ENCODE measurements at regions not wholly inside any gene's neighbourhood (a gene's known extent, or its start where the extent isn't known, plus 50 kb on each side); places are given as distances from the start of the nearest gene placed in this dataset.

GRCh38 chr2:114259389-114259788 is 183.1 kb upstream of the DPP10 start:
- H3K36me3 ChIP-seq = no peaks in the 10 kb centered on the region
- no peaks in the 10 kb centered on the region for H3K9me3 ChIP-seq
- 84 to 94% (median 89%) methylated on average over 3 of the region's 3 CpGs for WGBS, 5 donors
- TF ChIP-seq POLR2A (IDR thresholded peaks at IDR 0.05) (no peak), POLR2AphosphoS5 (IDR thresholded peaks at IDR 0.05) (no peak)
- TF ChIP-seq, protein P1, sequence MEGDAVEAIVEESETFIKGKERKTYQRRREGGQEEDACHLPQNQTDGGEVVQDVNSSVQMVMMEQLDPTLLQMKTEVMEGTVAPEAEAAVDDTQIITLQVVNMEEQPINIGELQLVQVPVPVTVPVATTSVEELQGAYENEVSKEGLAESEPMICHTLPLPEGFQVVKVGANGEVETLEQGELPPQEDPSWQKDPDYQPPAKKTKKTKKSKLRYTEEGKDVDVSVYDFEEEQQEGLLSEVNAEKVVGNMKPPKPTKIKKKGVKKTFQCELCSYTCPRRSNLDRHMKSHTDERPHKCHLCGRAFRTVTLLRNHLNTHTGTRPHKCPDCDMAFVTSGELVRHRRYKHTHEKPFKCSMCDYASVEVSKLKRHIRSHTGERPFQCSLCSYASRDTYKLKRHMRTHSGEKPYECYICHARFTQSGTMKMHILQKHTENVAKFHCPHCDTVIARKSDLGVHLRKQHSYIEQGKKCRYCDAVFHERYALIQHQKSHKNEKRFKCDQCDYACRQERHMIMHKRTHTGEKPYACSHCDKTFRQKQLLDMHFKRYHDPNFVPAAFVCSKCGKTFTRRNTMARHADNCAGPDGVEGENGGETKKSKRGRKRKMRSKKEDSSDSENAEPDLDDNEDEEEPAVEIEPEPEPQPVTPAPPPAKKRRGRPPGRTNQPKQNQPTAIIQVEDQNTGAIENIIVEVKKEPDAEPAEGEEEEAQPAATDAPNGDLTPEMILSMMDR (IDR thresholded peaks at IDR 0.05 in 8 of 11, conservative IDR thresholded peaks at IDR 0.05 in 3 of 11) = no peak
- DNase-seq = no peak
- H3K27ac ChIP-seq = no peak overlapping the region
- no peaks in the 10 kb centered on the region for H3K27me3 ChIP-seq (replicated peaks in 1 of 7)
- intact Hi-C loops (cut with DNase I; ENCODE audit: low total_unique reads) = no loop called here
- H3K4me3 ChIP-seq = no peak overlapping the region
- no peaks in the 10 kb centered on the region for H3K4me1 ChIP-seq

DNA sequence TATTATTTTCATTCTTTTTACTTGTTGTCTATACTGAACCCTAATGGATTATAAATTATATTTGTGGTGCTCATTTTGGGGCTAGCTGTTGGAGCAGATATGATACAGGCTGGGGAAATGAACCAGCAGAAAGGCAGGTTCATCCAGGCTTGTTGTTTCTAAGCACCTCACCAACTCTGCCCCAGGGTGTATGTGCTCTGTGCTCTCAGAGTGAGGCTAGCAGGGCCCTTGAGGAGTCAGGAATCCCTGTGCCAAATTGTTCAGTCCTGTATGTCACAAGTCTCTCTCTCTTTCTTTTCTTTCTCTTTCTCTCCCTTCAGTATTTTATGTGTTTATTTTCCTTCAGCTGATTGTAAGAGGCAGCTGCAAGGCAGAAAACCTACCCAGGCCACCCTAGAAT is 181.1 kb upstream of the DPP10 start:
- TF ChIP-seq POLR2A (IDR thresholded peaks at IDR 0.05) = no peak
- TF ChIP-seq POLR2AphosphoS5 (IDR thresholded peaks at IDR 0.05) = no peak
- TF ChIP-seq, protein P1 (IDR thresholded peaks at IDR 0.05 in 8 of 11, conservative IDR thresholded peaks at IDR 0.05 in 3 of 11) = no peak
- H3K4me3 ChIP-seq = no peak overlapping the region
- H3K27ac ChIP-seq = no peak overlapping the region
- H3K36me3 ChIP-seq = no peaks in the 10 kb centered on the region
- H3K9me3 ChIP-seq = no peaks in the 10 kb centered on the region
- DNase-seq = no peak
- H3K27me3 ChIP-seq (replicated peaks in 1 of 7) = no peaks in the 10 kb centered on the region
- no peaks in the 10 kb centered on the region for H3K4me1 ChIP-seq
- intact Hi-C loops (cut with DNase I; ENCODE audit: low total_unique reads) = no loop called here

GRCh38 chr2:114265261-114265660 is 177.2 kb upstream of the DPP10 start:
- H3K36me3 ChIP-seq = no peaks in the 10 kb centered on the region
- DNase-seq = no peak
- intact Hi-C loops (cut with DNase I; ENCODE audit: low total_unique reads) = no loop called here
- H3K9me3 ChIP-seq = no peaks in the 10 kb centered on the region
- TF ChIP-seq POLR2A (IDR thresholded peaks at IDR 0.05) (no peak), POLR2AphosphoS5 (IDR thresholded peaks at IDR 0.05) (no peak)
- TF ChIP-seq, protein P1 (IDR thresholded peaks at IDR 0.05 in 8 of 11, conservative IDR thresholded peaks at IDR 0.05 in 3 of 11) = no peak
- H3K4me1 ChIP-seq = no peaks in the 10 kb centered on the region
- no peaks in the 10 kb centered on the region for H3K27me3 ChIP-seq (replicated peaks in 1 of 7)
- no peak overlapping the region for H3K27ac ChIP-seq
- WGBS, 5 donors = 59 to 72% (median 60%) methylated on average over 4 of the region's 4 CpGs
- no peak overlapping the region for H3K4me3 ChIP-seq

GRCh38 chr2:114274957-114275356 is 167.5 kb upstream of the DPP10 start:
- no peaks in the 10 kb centered on the region for H3K36me3 ChIP-seq
- no peak for DNase-seq
- TF ChIP-seq POLR2A (IDR thresholded peaks at IDR 0.05) = no peak
- no peak for TF ChIP-seq POLR2AphosphoS5 (IDR thresholded peaks at IDR 0.05)
- TF ChIP-seq, protein P1 (IDR thresholded peaks at IDR 0.05 in 8 of 11, conservative IDR thresholded peaks at IDR 0.05 in 3 of 11) = no peak
- intact Hi-C loops (cut with DNase I; ENCODE audit: low total_unique reads) = no loop called here
- H3K4me3 ChIP-seq = no peak overlapping the region
- peaks cover 0 to 35% (median 25%) of the 10 kb centered on the region in 8 donors for H3K9me3 ChIP-seq
- no peak overlapping the region for H3K27ac ChIP-seq
- no peaks in the 10 kb centered on the region for H3K27me3 ChIP-seq (replicated peaks in 1 of 7)
- no peaks in the 10 kb centered on the region for H3K4me1 ChIP-seq
